Astrocyte of the spinal cord (primary cell): ENCODE measurements at regions not wholly inside any gene's neighbourhood (a gene's known extent, or its start where the extent isn't known, plus 50 kb on each side); places are given as distances from the start of the nearest gene placed in this dataset.
"Not testable (repeated sequence)": the region's sequence is repeated elsewhere in the genome, so short reads cannot be mapped to it uniquely, and the experiment has no call there.

ENCODE experiments used
- DNase-seq: peaks from one replicate; pipeline ENCODE4 v3.0.0; 2011; ENCODE audit warnings: low read depth, low spot score
- H3K4me3 ChIP-seq: 2 replicates; pipeline ENCODE4 v1.5.1; 2011; ENCODE audit warnings: low read depth, mild to moderate bottlenecking, low read length, moderate library complexity
- in situ Hi-C: cut with HindIII; loops from 2 replicates; pipeline ENCODE4 v1.10.0; 2017; ENCODE audit warnings: low sequenced_read_pairs
- TF ChIP-seq, protein P1 (sequence below): IDR thresholded peaks from 2 replicates; pipeline ENCODE4 v1.5.1; 2012; ENCODE audit warnings: low read depth, mild to moderate bottlenecking, low read length, inconsistent platforms

- DNase-seq: no peak
- TF ChIP-seq, protein P1, sequence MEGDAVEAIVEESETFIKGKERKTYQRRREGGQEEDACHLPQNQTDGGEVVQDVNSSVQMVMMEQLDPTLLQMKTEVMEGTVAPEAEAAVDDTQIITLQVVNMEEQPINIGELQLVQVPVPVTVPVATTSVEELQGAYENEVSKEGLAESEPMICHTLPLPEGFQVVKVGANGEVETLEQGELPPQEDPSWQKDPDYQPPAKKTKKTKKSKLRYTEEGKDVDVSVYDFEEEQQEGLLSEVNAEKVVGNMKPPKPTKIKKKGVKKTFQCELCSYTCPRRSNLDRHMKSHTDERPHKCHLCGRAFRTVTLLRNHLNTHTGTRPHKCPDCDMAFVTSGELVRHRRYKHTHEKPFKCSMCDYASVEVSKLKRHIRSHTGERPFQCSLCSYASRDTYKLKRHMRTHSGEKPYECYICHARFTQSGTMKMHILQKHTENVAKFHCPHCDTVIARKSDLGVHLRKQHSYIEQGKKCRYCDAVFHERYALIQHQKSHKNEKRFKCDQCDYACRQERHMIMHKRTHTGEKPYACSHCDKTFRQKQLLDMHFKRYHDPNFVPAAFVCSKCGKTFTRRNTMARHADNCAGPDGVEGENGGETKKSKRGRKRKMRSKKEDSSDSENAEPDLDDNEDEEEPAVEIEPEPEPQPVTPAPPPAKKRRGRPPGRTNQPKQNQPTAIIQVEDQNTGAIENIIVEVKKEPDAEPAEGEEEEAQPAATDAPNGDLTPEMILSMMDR: no peak
- no peak overlapping the region for H3K4me3 ChIP-seq
- in situ Hi-C loops: no loop called here
These were observed 122.9 kb upstream of the PDE7B start for GRCh38 chr6:135728589-135728988.

DNA sequence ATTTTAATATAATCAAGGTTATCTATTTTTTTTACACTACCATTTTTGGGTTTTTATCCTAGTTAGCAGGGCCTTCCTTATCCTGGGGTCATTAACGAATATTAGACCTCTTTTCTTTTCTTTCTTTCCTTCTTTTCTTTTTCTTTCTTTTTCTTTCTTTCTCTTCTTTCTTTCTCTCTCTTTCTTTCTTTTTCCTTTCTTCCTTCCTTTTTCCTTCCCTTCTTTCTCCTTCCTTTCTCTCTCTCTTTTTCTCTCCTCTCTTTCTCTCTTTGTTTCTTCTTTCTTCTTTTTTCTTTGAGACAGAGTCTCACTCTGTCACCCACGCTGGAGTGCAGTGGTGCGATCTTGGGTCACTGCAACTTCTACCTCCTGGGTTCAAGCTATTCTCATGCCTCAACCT lies 120.4 kb upstream of the PDE7B start:
- in situ Hi-C loops: no loop called here
- TF ChIP-seq, protein P1: no peak
- DNase-seq: no peak
- no peak overlapping the region for H3K4me3 ChIP-seq

GRCh38 chr6:135736351-135736750 lies 115.2 kb upstream of the PDE7B start:
- H3K4me3 ChIP-seq, DNase-seq, in situ Hi-C loops: not testable (repeated sequence)

DNA sequence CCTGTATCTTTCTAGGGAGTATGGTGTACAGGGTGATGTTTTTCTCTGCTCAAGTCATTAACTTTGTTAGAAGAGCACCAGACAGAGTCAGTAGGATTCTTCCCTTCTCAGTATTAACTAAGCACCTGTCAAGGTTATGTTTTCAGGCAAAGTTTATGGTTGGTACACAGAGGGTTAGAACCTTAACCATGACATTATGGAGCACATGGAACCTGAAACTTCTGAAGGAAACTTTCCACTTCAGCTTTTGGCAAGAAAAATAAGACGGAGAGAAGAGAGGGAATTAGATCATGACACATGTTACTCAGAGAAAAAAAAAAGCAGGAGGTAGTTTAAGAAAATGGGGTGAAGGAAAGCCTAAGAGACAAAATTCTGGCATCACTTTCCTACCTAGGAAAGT lies 112.9 kb upstream of the PDE7B start:
- in situ Hi-C loops: no loop called here
- TF ChIP-seq, protein P1: no peak
- no peak overlapping the region for H3K4me3 ChIP-seq
- peak; percentile 41 for DNase-seq

DNA sequence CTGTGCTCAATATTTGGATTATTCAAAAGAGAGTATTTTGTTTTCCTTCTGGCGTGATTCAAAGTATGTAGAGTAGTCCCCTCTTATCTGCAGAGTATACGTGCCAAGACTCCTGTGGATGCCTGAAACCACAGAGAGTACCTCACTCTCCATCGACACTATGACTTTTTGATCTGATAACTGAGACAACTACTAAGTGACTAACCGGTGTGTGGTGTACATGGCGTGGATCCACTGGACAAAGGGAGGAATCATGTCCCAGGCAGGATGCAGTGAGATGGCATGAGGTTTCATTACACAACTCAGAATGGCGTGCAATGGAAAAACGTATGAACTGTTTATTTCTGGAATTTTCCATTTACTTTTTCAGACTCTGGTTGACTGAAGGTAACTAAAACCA lies 112.2 kb upstream of the PDE7B start:
- H3K4me3 ChIP-seq: no peak overlapping the region
- DNase-seq: peak; percentile 89
- in situ Hi-C loops: no loop called here
- TF ChIP-seq, protein P1: no peak

DNA sequence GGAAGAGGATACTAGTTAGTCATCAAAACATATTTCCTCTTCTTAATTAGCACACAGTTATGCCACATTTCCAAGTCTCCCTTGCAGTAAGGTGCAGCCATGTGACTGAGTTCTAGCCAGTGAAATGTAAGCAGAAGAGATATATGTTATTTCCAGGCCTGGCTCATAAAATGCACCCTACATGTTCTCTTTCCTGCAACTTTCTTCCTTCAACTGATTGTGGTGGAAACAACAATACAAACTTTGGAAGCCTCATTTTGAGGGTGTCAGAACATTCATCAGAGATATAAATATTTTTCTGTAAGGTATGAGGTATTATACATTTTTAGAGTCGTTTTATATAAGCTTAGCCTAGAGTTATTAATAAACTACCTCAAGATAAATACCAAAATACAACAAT lies 110.9 kb upstream of the PDE7B start:
- in situ Hi-C loops: no loop called here
- no peak overlapping the region for H3K4me3 ChIP-seq
- DNase-seq: no peak
- TF ChIP-seq, protein P1: no peak

DNA sequence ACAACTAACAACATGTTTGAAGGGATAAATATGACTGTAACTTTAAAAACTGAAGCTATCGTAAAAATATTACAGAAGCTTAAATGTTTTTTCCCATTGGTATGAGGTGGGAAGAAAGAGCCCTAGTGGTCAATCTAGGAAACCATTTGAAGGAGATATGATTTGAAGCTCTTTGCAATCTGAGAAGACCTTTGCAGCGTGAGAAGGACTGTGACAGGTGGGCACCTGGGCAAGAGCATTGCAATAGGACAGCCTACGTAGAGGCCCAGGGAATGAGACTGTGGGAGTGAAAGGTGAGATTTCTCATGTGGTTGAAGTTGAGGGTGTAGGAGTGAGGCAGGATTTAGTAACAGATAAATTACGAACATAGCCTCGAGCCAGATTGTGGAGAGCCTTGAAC lies 108.0 kb upstream of the PDE7B start:
- in situ Hi-C loops: no loop called here
- no peak for DNase-seq
- TF ChIP-seq, protein P1: no peak
- H3K4me3 ChIP-seq: no peak overlapping the region
